GM23338 (cell line): ENCODE measurements at regions not wholly inside any gene's neighbourhood (a gene's known extent, or its start where the extent isn't known, plus 50 kb on each side); places are given as distances from the start of the nearest gene placed in this dataset.

Experiments
- ATAC-seq: fragments of 200-7000 bp; cut with Tn5 transposase; 3 replicates; pipeline ENCODE4 v1.9.1; 2020
- DNase-seq: peaks from one replicate; pipeline ENCODE4 v3.0.0-alpha.2; 2015; ENCODE audit warnings: low spot score
- H2AFZ ChIP-seq: fragments of 200-600 bp; sonication (generic); 2 replicates; pipeline ENCODE4 v1.8.0; 2016; ENCODE audit warnings: antibody characterized with exemption, mild to moderate bottlenecking, moderate library complexity
- H3F3A ChIP-seq: fragments of 200-600 bp; sonication (generic); replicated peaks from 2 replicates; pipeline ENCODE4 v1.8.0; 2017; ENCODE audit warnings: antibody characterized with exemption, mixed run types, low read depth
- H3K27ac ChIP-seq: fragments of 200-600 bp; sonication (generic); 2 replicates; pipeline ENCODE4 v1.6.1; 2016; ENCODE audit warnings: low read depth
- H3K27me3 ChIP-seq: fragments of 200-600 bp; sonication (generic); 2 replicates; pipeline ENCODE4 v1.8.0; 2016; ENCODE audit warnings: mild to moderate bottlenecking, mixed run types, moderate library complexity; ENCODE audit not compliant: insufficient read depth
- H3K36me3 ChIP-seq: fragments of 200-600 bp; sonication (generic); 2 replicates; pipeline ENCODE4 v1.8.0; 2016; ENCODE audit warnings: mild to moderate bottlenecking; ENCODE audit not compliant: insufficient read depth
- H3K4me1 ChIP-seq: fragments of 200-600 bp; sonication (generic); 2 replicates; pipeline ENCODE4 v1.8.0; 2016; ENCODE audit warnings: mild to moderate bottlenecking, moderate library complexity; ENCODE audit not compliant: insufficient read depth
- H3K4me2 ChIP-seq: fragments of 200-600 bp; sonication (generic); 2 replicates; pipeline ENCODE4 v1.7.1; 2017; ENCODE audit warnings: mixed run types
- H3K4me3 ChIP-seq: fragments of 200-600 bp; sonication (generic); 2 replicates; pipeline ENCODE4 v1.6.1; 2016; ENCODE audit warnings: mixed run types
- H3K79me2 ChIP-seq: fragments of 200-600 bp; sonication (generic); replicated peaks from 2 replicates; pipeline ENCODE4 v1.8.0; 2017; ENCODE audit warnings: mild to moderate bottlenecking; ENCODE audit not compliant: insufficient read depth
- H3K9me2 ChIP-seq: fragments of 200-600 bp; sonication (generic); 2 replicates; pipeline ENCODE4 v1.8.0; 2017; ENCODE audit not compliant: insufficient read depth
- H4K20me1 ChIP-seq: fragments of 200-600 bp; sonication (generic); replicated peaks from 2 replicates; pipeline ENCODE4 v1.8.0; 2017; ENCODE audit warnings: mild to moderate bottlenecking; ENCODE audit not compliant: insufficient read depth
- H3K27ac Mint-ChIP-seq: 2 replicates; pipeline ENCODE4 v1.8.0; 2020; ENCODE audit warnings: inconsistent platforms, mild to moderate bottlenecking, moderate library complexity, mixed read lengths
- H3K27me3 Mint-ChIP-seq: 3 replicates; pipeline ENCODE4 v1.8.0; 2022; ENCODE audit warnings: low read depth, mild to moderate bottlenecking, moderate library complexity, mixed read lengths, inconsistent platforms; ENCODE audit not compliant: insufficient read depth, poor library complexity
- H3K36me3 Mint-ChIP-seq: 3 replicates; pipeline ENCODE4 v1.8.0; 2021; ENCODE audit warnings: low read depth, mild to moderate bottlenecking, inconsistent platforms, moderate library complexity, mixed read lengths
- H3K4me1 Mint-ChIP-seq: 3 replicates; pipeline ENCODE4 v1.8.0; 2020; ENCODE audit warnings: mild to moderate bottlenecking, inconsistent platforms, mixed read lengths
- H3K4me3 Mint-ChIP-seq: 3 replicates; pipeline ENCODE4 v1.8.0; 2021; ENCODE audit warnings: moderate library complexity, mild to moderate bottlenecking, inconsistent platforms, mixed read lengths
- H3K9me3 Mint-ChIP-seq: 3 replicates; pipeline ENCODE4 v1.8.0; 2020; ENCODE audit warnings: moderate library complexity, mild to moderate bottlenecking, inconsistent platforms, mixed read lengths
- EZH2phosphoT487 ChIP-seq: fragments of 200-600 bp; sonication (generic); IDR thresholded peaks from one replicate; pipeline ENCODE4 v1.8.1; 2018; ENCODE audit warnings: antibody characterized with exemption; ENCODE audit not compliant: unreplicated experiment
- NANOG ChIP-seq: IDR thresholded peaks from 2 replicates; pipeline ENCODE4 v1.6.1; 2016; ENCODE audit warnings: antibody characterized with exemption, borderline replicate concordance
- ZNF114 ChIP-seq: fragments of 250-450 bp; sonication (Bioruptor Pico); IDR thresholded peaks from 2 replicates; pipeline ENCODE4 v1.5.0; 2020; ENCODE audit warnings: mild to moderate bottlenecking, moderate library complexity
- ZNF331 ChIP-seq: fragments of 250-450 bp; sonication (Bioruptor Pico); IDR thresholded peaks from 2 replicates; pipeline ENCODE4 v1.5.0; 2020; ENCODE audit warnings: low read depth, mild to moderate bottlenecking, moderate library complexity
- ZNF462 ChIP-seq: fragments of 250-450 bp; sonication (Bioruptor Pico); IDR thresholded peaks from 2 replicates; pipeline ENCODE4 v1.5.0; 2020; ENCODE audit warnings: mild to moderate bottlenecking, moderate library complexity

- TF ChIP-seq ZNF462 (CRISPR knock-in tag) (no peak), ZNF114 (no peak), ZNF331 (CRISPR knock-in tag) (no peak), NANOG (no peak), EZH2phosphoT487 (no peak)
Observed at GRCh38 chr4:131534944-131535645, 1614.0 kb upstream of the PCDH10 start (continued).

GRCh38 chr4:131540256-131540655 lies 1608.8 kb upstream of the PCDH10 start:
- Mint-ChIP-seq H3K9me3 (no peaks in the 10 kb centered on the region), H3K27me3 (no peaks in the 10 kb centered on the region), H3K4me3 (no peak overlapping the region), H3K4me1 (no peaks in the 10 kb centered on the region), H3K27ac (no peak overlapping the region), H3K36me3 (no peaks in the 10 kb centered on the region)
- H4K20me1 ChIP-seq = no peaks in the 10 kb centered on the region
- no peaks in the 10 kb centered on the region for H3K4me1 ChIP-seq
- H3K36me3 ChIP-seq = no peaks in the 10 kb centered on the region
- TF ChIP-seq ZNF114 = no peak
- TF ChIP-seq NANOG = no peak
- H3K27ac ChIP-seq = no peak overlapping the region
- H3K4me2 ChIP-seq = no peak overlapping the region
- H3K79me2 ChIP-seq = no peaks in the 10 kb centered on the region
- no peaks in the 10 kb centered on the region for H3K27me3 ChIP-seq
- H3K4me3 ChIP-seq = no peak overlapping the region
- ATAC-seq (peak; percentile 39; the same call in 2 of the 3 replicates), DNase-seq (no peak)
- H3F3A ChIP-seq = no peaks in the 10 kb centered on the region
- 0 out of 2 replicates have a peak overlapping the region, but pooled peaks have one; percentile 35 for H2AFZ ChIP-seq
- H3K9me2 ChIP-seq = no peaks in the 10 kb centered on the region
